BLaER1 (cell line): ENCODE measurements at regions not wholly inside any gene's neighbourhood (a gene's known extent, or its start where the extent isn't known, plus 50 kb on each side); places are given as distances from the start of the nearest gene placed in this dataset.
"Not testable (repeated sequence)": the region's sequence is repeated elsewhere in the genome, so short reads cannot be mapped to it uniquely, and the experiment has no call there.

Source experiments
- H3K27ac ChIP-seq: shearing (Covaris generic); formaldehyde crosslinking; 2 replicates; pipeline ENCODE4 v1.8.1; 2022
- H3K27me3 ChIP-seq: shearing (Covaris generic); formaldehyde crosslinking; 2 replicates; pipeline ENCODE4 v1.8.1; 2022
- H3K36me3 ChIP-seq: shearing (Covaris generic); formaldehyde crosslinking; 2 replicates; pipeline ENCODE4 v1.8.1; 2022
- H3K4me1 ChIP-seq: shearing (Covaris generic); formaldehyde crosslinking; 2 replicates; pipeline ENCODE4 v1.8.1; 2022
- H3K4me2 ChIP-seq: shearing (Covaris generic); formaldehyde crosslinking; 2 replicates; pipeline ENCODE4 v1.8.1; 2022
- H3K4me3 ChIP-seq: shearing (Covaris generic); formaldehyde crosslinking; 2 replicates; pipeline ENCODE4 v1.8.1; 2022
- H3K9ac ChIP-seq: shearing (Covaris generic); formaldehyde crosslinking; 2 replicates; pipeline ENCODE4 v1.8.1; 2022
- H3K9me3 ChIP-seq: shearing (Covaris generic); formaldehyde crosslinking; 2 replicates; pipeline ENCODE4 v1.8.1; 2022
- H4K20me1 ChIP-seq: shearing (Covaris generic); formaldehyde crosslinking; 2 replicates; pipeline ENCODE4 v1.8.1; 2022
- Cebpa-rat ChIP-seq: shearing (Covaris generic); IDR thresholded peaks from 2 replicates; pipeline ENCODE4 v1.8.1; 2022

DNA sequence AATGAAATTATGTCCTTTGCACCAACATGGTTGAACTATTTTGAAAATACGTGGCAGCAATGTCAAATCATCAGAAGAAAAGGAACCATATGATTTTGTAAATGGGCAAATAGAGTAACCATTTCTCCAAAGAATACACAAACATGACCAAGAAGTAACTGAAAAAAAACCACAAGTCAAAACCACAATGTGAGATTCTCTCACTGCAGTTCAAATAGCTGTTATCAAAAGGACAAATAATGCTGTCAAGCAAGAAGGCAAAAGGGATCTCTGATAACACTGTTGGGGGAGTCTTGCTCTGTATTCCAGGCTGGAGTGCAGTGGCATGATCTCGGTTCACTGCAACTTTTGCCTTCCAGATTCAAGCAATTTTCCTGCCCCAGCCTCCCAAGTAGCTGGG is 170.7 kb upstream of the XIST start:
- Histone ChIP-seq H3K9me3 (peaks cover 18% of the 10 kb centered on the region), H3K27me3 (no peaks in the 10 kb centered on the region), H3K4me1 (peaks cover 18% of the 10 kb centered on the region), H3K36me3 (0 out of 2 replicates have a peak, but pooled peaks cover 6% of the 10 kb centered on the region), H3K4me3 (no peak overlapping the region), H3K27ac (no peak overlapping the region), H4K20me1 (no peaks in the 10 kb centered on the region), H3K9ac (no peak overlapping the region), H3K4me2 (peak overlapping the region; percentile 32)
- TF ChIP-seq Cebpa-rat, result no peak

GRCh38 chrX:74018253-74018652 is 165.7 kb upstream of the XIST start:
- Histone ChIP-seq H3K27ac (no peak overlapping the region), H3K36me3 (0 out of 2 replicates have a peak, but pooled peaks cover 6% of the 10 kb centered on the region), H3K9me3 (peaks cover 3% of the 10 kb centered on the region; the same call in 1 of the 2 replicates), H3K4me3 (no peak overlapping the region), H3K4me1 (peaks cover 14% of the 10 kb centered on the region), H4K20me1 (no peaks in the 10 kb centered on the region), H3K9ac (no peak overlapping the region), H3K4me2 (no peak overlapping the region), H3K27me3 (no peaks in the 10 kb centered on the region)
- no peak for TF ChIP-seq Cebpa-rat

DNA sequence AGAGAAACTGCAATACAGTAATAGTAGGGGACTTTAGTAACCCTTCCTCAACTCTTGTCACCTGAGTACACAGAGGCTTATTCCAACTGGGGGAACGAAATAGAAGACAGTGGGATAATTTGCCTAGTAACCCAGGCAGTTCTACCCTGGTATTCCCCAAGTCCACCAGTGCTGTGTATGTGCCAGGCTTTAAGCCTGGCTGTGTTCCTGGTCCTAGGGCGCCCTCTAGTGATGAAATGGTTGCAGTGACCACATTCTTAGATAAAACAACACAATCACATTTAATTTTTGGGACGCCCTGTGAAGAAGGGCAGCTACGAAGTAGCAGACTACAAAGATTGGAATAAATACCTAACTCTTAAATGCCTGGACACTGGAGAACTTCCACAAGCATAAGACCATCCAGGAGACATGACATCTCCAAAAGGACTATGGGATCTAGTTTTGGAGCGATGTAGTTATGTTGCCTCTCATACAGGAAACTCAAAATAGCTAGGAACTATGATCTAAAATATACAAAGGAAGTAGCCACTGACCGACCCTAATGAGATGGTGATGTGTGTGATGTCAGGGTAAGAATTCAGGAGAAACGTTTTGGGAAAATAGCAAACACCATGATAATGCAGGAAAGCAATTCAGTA is 163.0 kb upstream of the XIST start:
- no peak for TF ChIP-seq Cebpa-rat
- Histone ChIP-seq H3K36me3 (0 out of 2 replicates have a peak, but pooled peaks cover 10% of the 10 kb centered on the region), H3K27me3 (no peaks in the 10 kb centered on the region), H3K9ac (no peak overlapping the region), H3K4me1 (no peaks in the 10 kb centered on the region), H3K9me3 (no peaks in the 10 kb centered on the region), H3K4me3 (no peak overlapping the region), H3K4me2 (no peak overlapping the region), H4K20me1 (no peaks in the 10 kb centered on the region), H3K27ac (no peak overlapping the region)

DNA sequence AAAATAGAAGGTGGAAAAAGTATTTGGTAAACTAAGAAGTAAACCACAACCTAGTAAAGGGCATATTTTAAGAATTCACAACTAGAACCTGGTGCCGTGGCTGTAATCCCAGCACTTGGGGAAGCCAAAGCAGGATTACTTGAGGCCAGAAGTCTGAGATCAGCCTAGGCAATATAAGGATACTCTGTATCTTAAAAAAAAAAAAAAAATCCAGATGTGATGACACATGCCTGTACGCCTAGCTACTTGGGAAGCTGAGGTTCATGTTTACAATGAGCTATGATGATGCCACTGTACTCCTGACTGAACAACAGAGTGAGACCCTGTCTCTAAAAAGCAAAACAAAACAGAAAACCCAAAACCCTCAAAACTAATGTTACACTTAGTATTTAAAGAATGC is 156.5 kb upstream of the XIST start:
- no peak overlapping the region for H3K27ac ChIP-seq
- peaks cover 11% of the 10 kb centered on the region for H3K9me3 ChIP-seq
- H4K20me1 ChIP-seq, result no peaks in the 10 kb centered on the region
- no peaks in the 10 kb centered on the region for H3K4me1 ChIP-seq
- no peaks in the 10 kb centered on the region for H3K27me3 ChIP-seq
- H3K4me3 ChIP-seq, result no peak overlapping the region
- no peak overlapping the region for H3K4me2 ChIP-seq
- no peak for TF ChIP-seq Cebpa-rat
- peaks cover 15% of the 10 kb centered on the region for H3K36me3 ChIP-seq
- H3K9ac ChIP-seq, result no peak overlapping the region

GRCh38 chrX:73992019-73992418 is 139.5 kb upstream of the XIST start:
- no peaks in the 10 kb centered on the region for H3K27me3 ChIP-seq
- no peak overlapping the region for H3K9ac ChIP-seq
- H3K4me3 ChIP-seq, result no peak overlapping the region
- H3K4me2 ChIP-seq, result no peak overlapping the region
- TF ChIP-seq Cebpa-rat, result no peak
- H3K36me3 ChIP-seq, result peaks cover 66% of the 10 kb centered on the region
- no peak overlapping the region for H3K27ac ChIP-seq
- no peaks in the 10 kb centered on the region for H3K4me1 ChIP-seq
- H4K20me1 ChIP-seq, result peaks cover 5% of the 10 kb centered on the region; the same call in 1 of the 2 replicates
- H3K9me3 ChIP-seq, result peaks cover 30% of the 10 kb centered on the region

DNA sequence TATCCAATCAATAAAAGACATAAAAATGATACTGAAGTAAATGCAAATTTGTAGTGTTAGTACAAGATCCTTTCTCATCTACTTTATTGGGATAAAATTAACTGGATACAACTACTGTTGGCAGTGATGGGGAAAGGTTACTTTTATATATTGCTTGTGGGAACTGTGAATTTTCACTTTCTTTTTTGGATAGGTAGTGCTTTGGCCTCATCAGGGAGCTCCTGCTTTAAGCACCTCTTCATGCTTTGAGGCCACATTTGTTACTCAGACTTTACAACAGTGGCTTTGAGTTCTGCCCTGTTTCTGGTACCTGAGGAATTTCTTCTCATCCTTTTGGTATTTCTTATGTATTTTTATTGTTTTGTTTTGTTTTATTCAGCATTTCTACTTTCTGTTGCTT is 134.7 kb upstream of the XIST start:
- Histone ChIP-seq H3K4me1 (no peaks in the 10 kb centered on the region), H3K27me3 (no peaks in the 10 kb centered on the region), H3K4me2 (no peak overlapping the region), H3K4me3 (no peak overlapping the region), H3K36me3 (peaks cover 63% of the 10 kb centered on the region), H3K9me3 (peaks cover 36% of the 10 kb centered on the region), H3K9ac (no peak overlapping the region), H4K20me1 (peaks cover 10% of the 10 kb centered on the region; the same call in 1 of the 2 replicates), H3K27ac (no peak overlapping the region)
- TF ChIP-seq Cebpa-rat, result no peak

DNA sequence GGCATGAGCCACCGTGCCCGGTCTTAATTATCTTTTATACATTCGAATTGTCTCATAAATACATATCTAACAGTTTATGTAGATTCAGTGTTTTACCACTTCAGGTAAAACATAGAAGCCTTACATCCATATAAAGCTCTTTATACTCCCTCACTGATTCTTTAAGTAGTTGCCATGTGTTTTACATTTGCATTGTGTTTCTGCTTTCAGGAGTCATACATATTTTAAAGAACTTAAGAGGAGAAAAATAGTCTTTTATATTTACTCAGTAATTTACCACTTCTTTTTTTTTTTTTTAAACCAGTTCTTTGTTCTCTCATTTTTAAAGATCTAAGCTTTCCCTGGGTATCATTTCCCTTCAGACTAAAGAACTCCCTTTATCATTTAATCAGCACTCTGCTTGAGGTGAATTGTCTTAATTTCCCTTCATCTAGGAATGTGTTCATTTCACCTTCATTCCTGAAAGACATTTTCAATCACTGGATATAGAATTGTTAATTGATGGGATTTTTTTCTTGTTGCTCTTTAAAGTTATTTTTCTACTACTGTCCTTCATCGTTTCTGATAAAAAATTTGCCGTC is 127.1 kb upstream of the XIST start:
- H4K20me1 ChIP-seq, result peaks cover 75% of the 10 kb centered on the region
- no peak overlapping the region for H3K4me2 ChIP-seq
- H3K27ac ChIP-seq, result no peak overlapping the region

DNA sequence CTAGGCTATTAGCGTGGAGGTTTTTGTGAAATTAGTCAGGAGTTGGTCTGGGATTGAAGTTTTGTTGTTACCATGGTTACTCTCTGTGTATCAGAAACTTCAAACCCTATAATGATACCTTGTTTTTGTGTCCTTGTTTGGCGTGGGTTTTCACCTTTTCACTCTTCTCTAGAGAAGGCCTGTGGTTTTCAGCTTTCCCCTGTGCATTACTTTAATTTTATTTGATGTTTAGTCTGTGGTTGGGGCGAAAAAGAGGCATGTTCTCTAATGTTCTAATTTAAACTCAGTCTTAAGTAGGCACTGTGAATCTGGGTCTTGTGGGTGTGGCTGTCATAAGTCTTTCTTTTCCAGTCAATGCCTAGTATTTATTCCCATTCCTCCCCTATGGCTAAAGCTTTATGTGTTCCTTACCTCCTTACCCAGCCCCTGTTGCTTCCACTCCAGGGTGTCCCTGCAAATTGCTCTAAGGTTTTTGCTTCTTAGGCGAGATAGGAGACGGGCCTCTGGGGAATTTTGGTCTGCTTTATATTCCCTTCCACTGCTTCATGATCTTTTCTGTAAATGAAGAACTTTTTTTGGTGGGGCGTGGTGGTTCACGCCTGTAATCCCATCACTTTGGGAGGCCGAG is 125.1 kb upstream of the XIST start:
- no peak overlapping the region for H3K9ac ChIP-seq
- peaks cover 18% of the 10 kb centered on the region for H3K36me3 ChIP-seq
- peak overlapping the region; percentile 59 for H3K4me2 ChIP-seq
- no peaks in the 10 kb centered on the region for H3K9me3 ChIP-seq
- H3K4me3 ChIP-seq, result no peak overlapping the region
- H3K27me3 ChIP-seq, result no peaks in the 10 kb centered on the region
- no peak overlapping the region for H3K27ac ChIP-seq
- H3K4me1 ChIP-seq, result peaks cover 22% of the 10 kb centered on the region
- TF ChIP-seq Cebpa-rat, result no peak
- peaks cover 94% of the 10 kb centered on the region for H4K20me1 ChIP-seq

More for the DNA sequence above, 127.1 kb upstream of the XIST start:
- H3K9me3 ChIP-seq, result peaks cover 15% of the 10 kb centered on the region; the same call in 1 of the 2 replicates
- H3K27me3 ChIP-seq, result no peaks in the 10 kb centered on the region
- H3K4me3 ChIP-seq, result no peak overlapping the region
- TF ChIP-seq Cebpa-rat, result no peak
- H3K9ac ChIP-seq, result no peak overlapping the region
- peaks cover 22% of the 10 kb centered on the region for H3K4me1 ChIP-seq
- peaks cover 32% of the 10 kb centered on the region for H3K36me3 ChIP-seq

GRCh38 chrX:73967461-73967860 is 114.9 kb upstream of the XIST start:
- Histone ChIP-seq H3K36me3 (peaks cover 81% of the 10 kb centered on the region), H4K20me1 (peaks cover 96% of the 10 kb centered on the region)
- not testable (repeated sequence) for H3K4me1 ChIP-seq, H3K27ac ChIP-seq, H3K9ac ChIP-seq, H3K27me3 ChIP-seq, H3K4me3 ChIP-seq, H3K4me2 ChIP-seq, H3K9me3 ChIP-seq

DNA sequence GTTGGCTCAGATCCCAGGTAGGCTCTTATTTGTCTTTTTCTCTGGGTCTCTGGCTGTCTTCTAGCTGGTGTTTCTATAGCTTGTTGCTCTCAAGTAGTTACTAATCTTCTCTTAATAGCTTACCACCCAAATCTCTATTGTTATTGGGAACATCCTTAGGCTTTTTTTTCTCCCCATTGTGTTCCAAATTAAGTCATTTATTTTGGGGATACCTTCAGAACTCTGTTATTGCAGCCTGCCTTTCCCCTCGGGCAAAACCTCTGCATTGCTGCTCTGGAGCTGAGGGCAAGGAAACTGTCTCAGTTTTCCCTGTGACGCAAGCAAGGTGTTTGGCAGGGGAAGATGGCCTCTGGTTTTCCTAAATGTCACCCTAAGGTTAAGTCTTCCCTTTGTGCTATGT is 113.3 kb upstream of the XIST start:
- H3K27me3 ChIP-seq, result no peaks in the 10 kb centered on the region
- TF ChIP-seq Cebpa-rat, result no peak
- peaks cover 96% of the 10 kb centered on the region for H4K20me1 ChIP-seq
- no peak overlapping the region for H3K9ac ChIP-seq
- H3K4me2 ChIP-seq, result no peak overlapping the region
- H3K27ac ChIP-seq, result no peak overlapping the region
- peaks cover 70% of the 10 kb centered on the region for H3K36me3 ChIP-seq
- H3K9me3 ChIP-seq, result peaks cover 6% of the 10 kb centered on the region; the same call in 1 of the 2 replicates
- no peak overlapping the region for H3K4me3 ChIP-seq
- no peaks in the 10 kb centered on the region for H3K4me1 ChIP-seq
